ENCODE measurements at regions not wholly inside any gene's neighbourhood (a gene's known extent, or its start where the extent isn't known, plus 50 kb on each side); places are given as distances from the start of the nearest gene placed in this dataset.

DNA sequence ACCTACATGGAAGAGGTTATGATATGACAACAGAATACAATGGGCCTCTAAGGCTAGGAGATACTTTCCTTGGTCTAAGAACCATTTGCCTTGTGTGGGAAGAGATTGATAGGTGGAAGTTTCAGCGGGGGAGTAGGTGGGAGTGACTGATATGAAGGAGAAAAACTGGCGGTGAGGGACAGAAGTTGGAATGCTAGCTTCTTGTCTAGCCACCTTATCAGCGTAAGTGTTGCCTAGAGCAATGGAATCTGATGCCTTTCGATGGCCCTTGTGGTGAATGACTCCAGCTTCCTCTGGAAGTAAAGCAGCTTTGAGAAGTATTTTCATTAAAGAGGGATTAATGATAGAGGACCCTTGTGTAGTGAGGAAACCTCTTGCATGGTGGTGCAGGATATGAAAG, 121.3 kb upstream of the GULP1 start:
- TF ChIP-seq CTCF (IDR thresholded peaks at IDR 0.05) = no peak
- TF ChIP-seq POLR2A (IDR thresholded peaks at IDR 0.05) = no peak

Data from heart left ventricle (tissue), 13 donors.